ENCODE measurements at regions not wholly inside any gene's neighbourhood (a gene's known extent, or its start where the extent isn't known, plus 50 kb on each side); places are given as distances from the start of the nearest gene placed in this dataset.

DNA sequence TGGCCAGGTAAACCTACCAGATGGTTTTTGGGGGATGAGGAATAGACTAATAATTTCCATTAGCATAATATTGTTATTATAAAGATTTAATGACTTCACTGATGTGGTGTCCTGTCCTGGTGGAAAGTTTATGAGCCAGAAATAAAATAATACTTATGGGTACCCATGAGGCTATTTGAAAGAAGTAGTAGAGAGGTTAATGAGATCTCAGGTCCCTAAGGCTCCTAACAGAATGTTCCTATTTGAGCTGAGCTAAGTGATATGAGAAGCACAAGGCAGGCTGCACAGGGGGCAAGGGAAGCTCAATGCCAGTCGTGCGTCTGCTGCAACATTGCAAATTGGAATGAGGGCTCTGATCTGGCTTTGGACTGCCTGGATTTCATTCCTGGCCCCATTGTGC lies 174.1 kb downstream of the BMP2 start:
- intact Hi-C loops (cut with DNase I), result no loop called here
- no peak for DNase-seq (ENCODE audit: low spot score)

DNA sequence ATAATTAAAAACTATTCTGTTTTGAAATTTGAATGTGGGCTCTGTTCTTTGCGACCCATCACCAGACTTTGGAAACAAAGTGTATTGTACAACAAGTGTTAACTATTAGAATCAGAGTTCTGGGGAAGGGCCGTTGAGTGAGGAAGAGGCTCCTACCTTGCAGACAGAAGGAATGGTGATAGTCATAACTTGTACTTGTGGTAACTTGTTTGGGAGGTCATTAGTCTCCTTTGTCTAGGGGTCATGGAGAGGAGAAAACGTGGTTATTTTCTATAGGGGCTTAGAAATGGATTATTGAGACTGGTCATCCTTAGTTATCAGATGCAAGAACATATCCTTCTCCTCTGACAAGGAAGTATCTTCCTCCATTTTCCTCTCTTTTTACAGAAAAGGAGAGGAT lies 174.8 kb downstream of the BMP2 start:
- intact Hi-C loops (cut with DNase I), result no loop called here
- no peak for DNase-seq (ENCODE audit: low spot score)

GRCh38 chr20:6944292-6944691 lies 176.8 kb downstream of the BMP2 start:
- no peak for DNase-seq (ENCODE audit: low spot score)
- intact Hi-C loops (cut with DNase I), result no loop called here

DNA sequence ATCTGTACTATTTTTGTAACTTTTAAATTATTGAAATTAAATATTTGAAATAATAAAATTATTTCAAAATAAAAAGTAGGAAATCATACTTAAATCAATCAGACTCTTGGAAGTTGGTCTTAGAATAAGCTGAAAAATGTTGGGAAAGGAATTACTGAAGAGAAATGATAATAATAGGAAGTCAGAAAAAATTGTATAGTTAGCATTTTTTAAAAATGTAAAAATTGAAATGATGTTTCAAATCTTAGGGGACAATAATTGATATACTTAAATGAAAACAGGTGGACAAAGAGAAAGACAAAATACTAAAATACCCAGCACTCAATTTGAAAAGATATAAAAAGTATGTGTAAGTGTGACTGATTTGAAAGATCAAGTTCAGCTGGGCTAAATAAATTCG lies 186.1 kb downstream of the BMP2 start:
- DNase-seq (ENCODE audit: low spot score), result no peak
- intact Hi-C loops (cut with DNase I), result no loop called here

DNA sequence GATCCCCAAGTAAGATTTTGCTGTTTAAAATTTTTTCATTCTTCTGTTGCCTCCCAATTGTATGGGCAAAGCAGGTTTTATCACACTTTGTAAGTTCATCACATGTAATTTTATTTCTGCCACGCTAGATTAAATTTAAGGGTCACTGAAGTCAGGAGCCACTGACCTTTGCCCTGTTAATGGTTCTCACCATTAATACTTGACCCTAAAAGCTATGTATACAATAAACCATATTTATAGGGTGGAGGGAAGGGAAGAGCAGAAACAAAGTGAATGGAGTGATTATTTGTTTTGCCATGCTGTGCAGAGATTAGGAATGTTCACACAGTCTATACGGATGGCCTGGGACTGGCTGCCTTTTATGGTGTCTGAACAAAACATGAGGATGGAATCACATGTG lies 186.7 kb downstream of the BMP2 start:
- no peak for DNase-seq (ENCODE audit: low spot score)
- intact Hi-C loops (cut with DNase I), result no loop called here

- no peak for DNase-seq (ENCODE audit: low spot score)
- intact Hi-C loops (cut with DNase I), result no loop called here
These were observed 188.6 kb downstream of the BMP2 start for GRCh38 chr20:6956056-6956455.

GRCh38 chr20:6956574-6956973 lies 189.1 kb downstream of the BMP2 start:
- DNase-seq (ENCODE audit: low spot score), result no peak
- intact Hi-C loops (cut with DNase I), result no loop called here

- DNase-seq (ENCODE audit: low spot score), result no peak
- intact Hi-C loops (cut with DNase I), result no loop called here
These were observed 192.4 kb downstream of the BMP2 start for GRCh38 chr20:6959900-6960312.

DNA sequence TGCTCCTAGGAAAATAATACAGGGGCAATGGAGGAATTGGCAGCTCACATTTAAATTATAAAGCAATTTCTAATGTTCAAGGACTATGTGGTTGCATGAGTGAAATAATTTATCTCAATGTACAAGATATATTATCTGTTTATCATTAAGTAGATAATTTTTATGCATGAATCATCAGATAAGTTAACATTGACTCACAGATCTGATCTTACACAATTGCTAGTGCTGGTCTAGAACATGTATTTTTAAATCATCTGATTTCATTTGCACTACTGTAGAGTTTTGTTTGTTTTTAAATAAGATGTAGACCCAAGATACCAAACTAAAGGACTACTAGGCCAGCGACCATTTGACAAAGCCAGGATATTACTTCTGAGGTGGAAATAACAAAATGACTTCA lies 199.2 kb downstream of the BMP2 start:
- no peak for DNase-seq (ENCODE audit: low spot score)
- intact Hi-C loops (cut with DNase I), result no loop called here

DNA sequence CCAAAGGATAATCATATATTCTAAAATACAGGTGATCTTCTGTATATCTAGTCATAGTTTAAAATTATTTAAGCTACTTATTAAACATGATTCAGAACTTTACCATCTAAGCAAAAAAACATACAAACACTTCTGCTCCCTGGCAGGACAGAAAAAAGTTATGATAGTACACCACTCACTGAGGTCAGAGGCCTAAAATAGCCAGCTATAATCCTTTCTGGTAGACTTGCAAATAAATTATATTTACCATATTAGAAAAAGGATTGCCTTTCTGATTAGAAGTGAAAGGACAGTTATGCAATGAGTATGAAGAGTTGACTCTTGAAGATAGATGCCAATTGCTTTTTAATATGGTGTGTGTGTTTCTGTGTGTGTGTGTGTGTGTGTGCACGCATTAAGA lies 207.4 kb downstream of the BMP2 start:
- intact Hi-C loops (cut with DNase I), result no loop called here

GRCh38 chr20:6975311-6975710 lies 207.8 kb downstream of the BMP2 start:
- DNase-seq (ENCODE audit: low spot score), result no peak
- intact Hi-C loops (cut with DNase I), result no loop called here

More for the DNA sequence above, 207.4 kb downstream of the BMP2 start:
- no peak for DNase-seq (ENCODE audit: low spot score)

DNA sequence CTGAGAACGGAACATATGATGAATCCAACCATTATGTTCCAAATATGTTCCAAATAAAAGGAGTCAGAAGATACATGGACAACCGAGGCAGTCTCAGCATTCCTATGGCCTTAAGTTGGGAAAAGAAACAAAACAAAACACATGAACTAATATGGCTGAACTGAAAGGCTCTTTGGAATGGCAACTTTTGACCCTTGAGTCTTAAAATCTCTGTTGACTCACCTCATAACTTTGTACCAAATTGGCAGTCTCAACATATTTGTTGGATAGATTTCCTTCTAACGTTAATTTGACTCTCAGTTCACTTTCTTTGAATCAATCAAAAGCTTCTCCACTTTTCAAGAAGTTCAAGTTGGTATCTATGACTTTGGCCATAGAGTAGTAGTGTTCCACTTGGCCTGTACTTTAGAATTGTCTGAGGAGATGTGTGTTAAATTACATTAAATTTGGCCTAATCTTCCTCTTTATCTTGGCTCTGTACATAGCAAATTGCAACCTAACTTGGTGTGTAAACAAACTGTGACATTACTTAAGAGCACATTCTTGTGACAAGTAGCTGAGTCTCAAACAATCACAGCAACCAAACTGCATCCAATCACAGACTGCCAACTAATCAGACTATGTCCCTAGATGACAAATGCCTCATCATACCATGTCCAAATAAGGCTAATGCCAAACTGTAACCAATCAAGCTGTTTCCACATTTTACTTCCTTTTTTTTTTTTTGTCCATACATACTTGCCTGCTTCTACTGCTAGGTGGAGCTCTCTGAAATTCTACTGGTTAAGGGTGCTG lies 208.8 kb downstream of the BMP2 start:
- DNase-seq (ENCODE audit: low spot score), result no peak
- intact Hi-C loops (cut with DNase I), result no loop called here

DNA sequence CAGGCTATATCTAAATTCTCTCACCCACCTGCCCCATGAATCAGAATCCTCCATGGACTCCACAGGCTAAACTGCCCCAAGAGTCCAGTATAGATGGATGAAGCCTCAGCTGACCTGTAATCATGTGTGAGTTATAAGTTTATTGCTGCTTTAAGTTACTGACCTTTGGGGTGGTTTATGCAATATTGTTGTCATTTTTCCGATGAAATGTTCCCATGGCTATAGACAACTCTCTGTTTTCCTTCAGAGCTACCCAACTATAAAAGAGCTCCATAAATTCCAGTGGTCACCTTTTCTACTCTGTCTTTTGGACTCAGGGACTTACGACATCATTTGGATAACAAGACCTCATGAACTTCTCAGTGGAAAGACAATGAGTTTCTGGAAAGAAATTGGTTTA lies 212.1 kb downstream of the BMP2 start:
- intact Hi-C loops (cut with DNase I), result no loop called here
- no peak for DNase-seq (ENCODE audit: low spot score)

DNA sequence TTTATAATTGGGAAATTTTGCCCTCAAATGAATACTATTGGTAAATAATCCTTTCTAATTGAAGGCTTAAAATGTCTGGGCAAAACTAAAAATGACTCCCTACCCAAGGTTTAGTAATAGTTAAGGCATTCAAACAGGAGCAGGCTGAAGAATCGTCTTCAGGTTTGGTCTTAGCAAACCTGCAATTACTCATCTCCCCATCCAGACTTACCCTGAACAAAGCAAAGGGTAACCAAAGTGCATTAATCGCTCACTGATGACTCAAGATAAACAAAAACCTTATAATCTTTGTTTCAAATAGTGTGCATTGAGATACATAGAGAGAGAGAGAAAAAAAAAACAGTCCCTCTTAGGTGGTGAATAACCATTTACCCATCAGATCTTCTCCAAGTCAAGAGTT lies 225.5 kb downstream of the BMP2 start:
- no peak for DNase-seq (ENCODE audit: low spot score)
- intact Hi-C loops (cut with DNase I), result no loop called here

DNA sequence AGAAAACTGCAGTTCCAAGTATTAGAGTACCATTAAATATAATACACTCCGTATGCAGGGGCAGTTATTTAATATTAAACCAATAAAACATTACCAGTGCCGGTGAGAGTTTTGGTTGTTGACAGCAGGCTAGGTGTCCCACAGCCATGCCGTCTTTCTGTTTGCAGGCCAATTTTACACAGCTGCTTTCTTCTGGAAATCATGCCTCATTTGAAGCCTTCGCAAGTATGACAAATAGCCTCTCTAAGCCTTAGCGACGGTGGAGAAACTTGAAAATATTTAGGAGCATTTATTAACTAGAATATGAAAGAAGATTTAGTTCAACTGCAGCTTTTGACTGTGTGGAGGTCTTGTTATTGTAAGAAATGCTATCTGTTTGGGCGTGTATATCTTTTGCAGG lies 226.0 kb downstream of the BMP2 start:
- DNase-seq (ENCODE audit: low spot score), result no peak
- intact Hi-C loops (cut with DNase I), result no loop called here

GRCh38 chr20:6994452-6994851 lies 227.0 kb downstream of the BMP2 start:
- intact Hi-C loops (cut with DNase I), result no loop called here

DNA sequence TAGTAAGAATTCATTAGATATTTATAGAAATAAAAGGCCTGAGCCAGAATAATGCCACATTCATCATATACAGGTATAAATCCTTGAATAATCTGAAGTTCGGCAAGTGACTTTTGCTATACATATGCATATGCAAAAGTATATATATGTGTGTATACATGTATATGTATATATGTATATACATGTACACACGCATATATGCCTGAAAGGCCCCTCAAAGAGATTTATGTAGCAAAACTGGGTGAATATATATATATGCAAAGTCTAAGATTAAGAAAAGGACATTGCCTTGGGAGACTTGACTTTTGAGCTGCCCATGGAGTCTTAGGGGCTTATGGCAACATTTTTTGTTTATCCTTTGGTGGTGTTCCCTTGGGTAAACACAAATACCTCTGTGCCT lies 231.4 kb downstream of the BMP2 start:
- DNase-seq (ENCODE audit: low spot score), result no peak
- intact Hi-C loops (cut with DNase I), result no loop called here

More at GRCh38 chr20:6994452-6994851, 227.0 kb downstream of the BMP2 start:
- DNase-seq (ENCODE audit: low spot score), result no peak

- intact Hi-C loops (cut with DNase I), result no loop called here
- DNase-seq (ENCODE audit: low spot score), result no peak
These were observed 231.9 kb downstream of the BMP2 start for GRCh38 chr20:6999381-6999780.

DNA sequence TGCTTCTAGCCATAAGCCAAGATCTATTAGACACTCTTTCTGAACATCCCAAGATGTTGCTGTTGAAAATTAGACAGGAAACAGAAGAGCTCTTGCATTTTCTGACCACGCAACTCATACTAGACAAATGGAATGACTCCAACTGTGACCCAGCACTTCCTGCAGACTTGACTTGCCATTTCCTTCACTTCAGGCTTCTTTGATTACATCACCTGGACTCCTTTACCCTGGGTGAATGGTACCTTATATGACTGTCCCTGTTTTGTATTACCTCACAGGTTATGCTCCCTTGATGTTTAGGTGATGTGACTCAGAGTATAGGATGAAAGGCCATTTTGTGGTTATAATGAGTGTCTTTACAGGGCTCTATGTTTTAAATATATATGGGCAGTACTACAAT lies 236.1 kb downstream of the BMP2 start:
- no peak for DNase-seq (ENCODE audit: low spot score)

GRCh38 chr20:7004801-7005200 lies 237.3 kb downstream of the BMP2 start:
- intact Hi-C loops (cut with DNase I), result no loop called here
- no peak for DNase-seq (ENCODE audit: low spot score)

More for the DNA sequence above, 236.1 kb downstream of the BMP2 start:
- intact Hi-C loops (cut with DNase I), result no loop called here

DNA sequence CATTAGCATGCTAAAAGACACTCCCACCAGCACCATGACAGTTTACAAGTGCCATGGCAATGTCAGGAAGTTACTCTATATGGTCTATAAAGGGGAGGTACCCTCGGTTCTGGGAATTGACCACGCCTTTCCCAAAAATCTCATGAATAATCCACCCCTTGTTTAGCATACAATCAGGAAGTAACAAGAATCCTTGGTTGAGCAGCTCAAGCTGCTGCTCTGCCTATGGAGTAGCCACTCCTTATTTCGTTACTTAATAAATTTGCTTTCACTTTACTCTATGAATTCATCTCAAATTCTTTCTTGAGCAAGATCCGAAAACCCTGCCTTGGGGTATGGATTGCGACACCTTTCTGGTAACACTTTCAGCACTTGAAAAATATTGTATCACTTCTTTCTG lies 243.0 kb downstream of the BMP2 start:
- DNase-seq (ENCODE audit: low spot score), result no peak
- intact Hi-C loops (cut with DNase I), result no loop called here

GRCh38 chr20:7015257-7015656 lies 247.8 kb downstream of the BMP2 start:
- intact Hi-C loops (cut with DNase I), result no loop called here
- no peak for DNase-seq (ENCODE audit: low spot score)

Data from posterior vena cava (tissue), 2 donors.